Hematopoietic multipotent progenitor cell treated with erythropoietin and hydrocortisone succinate and interleukin-3 and kit ligand, for 17 days (in vitro differentiated cells): ENCODE measurements at regions not wholly inside any gene's neighbourhood (a gene's known extent, or its start where the extent isn't known, plus 50 kb on each side); places are given as distances from the start of the nearest gene placed in this dataset.
A peak's percentile ranks its signal among the peaks of the same experiment; 100 is the strongest.
"Not testable (repeated sequence)": the region's sequence is repeated elsewhere in the genome, so short reads cannot be mapped to it uniquely, and the experiment has no call there.

Source experiments
- DNase-seq: peaks from one replicate; pipeline ENCODE4 v3.0.0-alpha.2; 2015; ENCODE audit warnings: low spot score

- DNase-seq: not testable (repeated sequence)
Observed at GRCh38 chr4:153106736-153107135, 97.5 kb upstream of the TRIM2 start.

GRCh38 chr4:153107246-153107645 lies 97.0 kb upstream of the TRIM2 start:
- DNase-seq: no peak

GRCh38 chr4:153109296-153109849 lies 94.9 kb upstream of the TRIM2 start:
- DNase-seq: no peak

DNA sequence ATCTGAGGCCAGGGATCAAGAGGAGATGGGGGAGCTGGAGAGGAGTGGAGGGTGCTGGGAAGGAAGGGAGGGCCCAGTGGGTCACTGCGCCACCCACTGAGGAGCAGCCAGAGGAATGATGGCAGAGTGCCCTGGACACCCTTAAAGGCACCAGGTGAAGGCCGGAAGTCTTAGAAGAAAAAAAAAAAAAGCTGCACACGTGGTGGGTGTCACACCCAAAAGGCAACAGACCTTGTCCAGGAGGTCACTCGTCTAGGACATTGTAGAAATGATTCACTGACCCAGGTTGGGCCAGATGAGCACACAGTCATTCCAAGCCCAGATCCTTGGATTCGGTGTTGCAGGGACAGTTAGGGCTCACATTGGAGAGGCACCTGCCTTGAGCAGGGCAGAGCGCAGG lies 93.5 kb upstream of the TRIM2 start:
- DNase-seq: no peak

GRCh38 chr4:153111426-153112040 lies 92.7 kb upstream of the TRIM2 start:
- no peak for DNase-seq

DNA sequence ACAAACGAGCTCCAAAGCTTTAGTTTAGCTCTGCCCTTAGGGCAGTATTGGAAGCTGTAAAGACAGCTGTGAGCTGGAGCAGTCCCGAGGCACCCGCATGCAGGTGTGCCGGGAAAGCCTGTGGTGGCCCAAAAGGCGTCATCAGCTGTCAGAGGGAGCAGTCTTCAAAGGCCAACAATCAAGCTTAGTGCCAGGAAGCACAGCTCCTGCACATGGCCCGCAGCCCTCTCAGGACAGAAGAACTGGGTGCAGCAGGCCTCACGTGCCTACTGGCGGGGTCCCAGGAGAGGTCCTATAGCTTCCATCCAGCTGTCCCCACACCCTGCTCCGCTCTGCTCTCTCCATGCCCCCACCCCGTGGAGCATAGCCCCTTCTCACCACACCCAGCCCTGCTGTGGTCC lies 92.2 kb upstream of the TRIM2 start:
- DNase-seq: no peak

GRCh38 chr4:153113061-153113837 lies 91.0 kb upstream of the TRIM2 start:
- no peak for DNase-seq

GRCh38 chr4:153113838-153114105 lies 90.5 kb upstream of the TRIM2 start:
- DNase-seq: no peak

- DNase-seq: peak; percentile 36
Observed at GRCh38 chr4:153114771-153115321, 89.4 kb upstream of the TRIM2 start.

- DNase-seq: no peak
Observed at GRCh38 chr4:153115322-153116290, 88.6 kb upstream of the TRIM2 start.

DNA sequence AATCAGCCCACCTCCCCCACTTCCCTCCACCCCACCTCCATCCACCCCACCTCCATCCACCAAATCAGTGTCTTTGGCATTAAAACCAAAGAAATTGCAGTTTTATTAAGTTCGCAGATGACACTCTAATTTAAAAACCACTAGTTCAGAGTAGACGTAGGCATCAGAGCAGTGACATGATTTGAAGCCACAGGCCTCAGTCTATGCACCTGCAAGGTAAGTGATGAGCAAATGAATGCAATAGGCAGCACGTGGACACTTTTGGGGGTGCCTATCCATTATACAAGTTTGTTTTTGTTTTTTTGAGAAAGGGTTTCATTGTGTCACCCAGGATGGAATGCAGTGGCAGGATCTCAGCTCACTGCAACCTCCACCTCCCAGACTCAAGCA lies 88.0 kb upstream of the TRIM2 start:
- no peak for DNase-seq

DNA sequence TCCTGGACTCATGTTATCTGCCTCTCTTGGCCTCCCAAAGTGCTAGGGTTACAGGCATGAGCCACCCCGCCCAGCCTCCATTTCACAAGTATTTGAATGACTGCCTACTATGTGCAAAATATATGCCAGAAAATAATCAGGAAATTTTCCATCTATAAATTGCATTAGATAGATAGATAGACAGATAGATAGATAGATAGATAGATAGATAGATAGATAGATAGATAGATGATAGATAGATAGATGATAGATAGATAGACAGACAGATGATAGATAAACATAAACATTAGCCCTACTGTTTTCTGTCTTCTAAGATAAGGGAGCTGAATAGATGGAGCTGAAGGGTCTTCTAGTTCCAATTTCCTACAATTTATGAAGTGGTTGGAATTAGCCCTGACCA lies 87.4 kb upstream of the TRIM2 start:
- DNase-seq: no peak

DNA sequence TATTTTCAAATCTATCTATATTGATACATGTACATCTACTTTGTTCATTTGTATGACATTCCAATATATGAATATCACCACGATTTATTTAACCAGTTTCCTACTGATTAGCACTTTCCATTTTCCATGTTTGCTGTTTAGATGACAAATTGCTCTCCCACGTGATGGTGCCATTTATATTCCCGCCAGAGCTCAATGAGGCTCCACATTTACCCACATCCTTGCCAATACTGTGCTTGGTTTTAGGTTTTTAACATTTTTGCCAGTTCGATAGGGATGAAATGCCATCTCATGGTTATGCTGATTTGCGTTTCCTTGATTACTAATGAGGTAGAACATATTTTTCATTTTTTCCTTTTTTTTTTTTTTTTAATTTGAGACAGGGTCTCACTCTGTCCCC lies 86.7 kb upstream of the TRIM2 start:
- no peak for DNase-seq

GRCh38 chr4:153119626-153120025 lies 84.6 kb upstream of the TRIM2 start:
- no peak for DNase-seq

DNA sequence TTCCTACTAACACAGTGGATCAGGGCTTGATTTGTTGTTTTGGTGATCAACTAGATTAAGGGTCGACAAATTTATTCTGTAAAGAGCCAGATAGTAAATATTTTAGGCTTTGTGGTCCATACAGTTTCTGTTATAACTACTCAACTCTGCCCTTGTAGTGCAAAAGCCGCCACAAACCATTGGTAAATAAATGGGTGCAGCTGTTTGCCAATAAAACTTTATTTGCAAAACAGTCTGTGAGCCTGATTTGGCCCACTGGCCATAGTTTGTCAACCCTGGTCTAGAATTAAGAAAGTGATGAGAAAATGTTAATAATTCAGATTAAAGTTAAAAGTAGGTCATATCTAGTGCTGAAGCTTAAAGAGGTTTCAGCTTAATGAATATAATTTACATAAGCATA lies 84.0 kb upstream of the TRIM2 start:
- DNase-seq: no peak

GRCh38 chr4:153122855-153123254 lies 81.4 kb upstream of the TRIM2 start:
- DNase-seq: no peak

GRCh38 chr4:153126137-153126536 lies 78.1 kb upstream of the TRIM2 start:
- DNase-seq: no peak

DNA sequence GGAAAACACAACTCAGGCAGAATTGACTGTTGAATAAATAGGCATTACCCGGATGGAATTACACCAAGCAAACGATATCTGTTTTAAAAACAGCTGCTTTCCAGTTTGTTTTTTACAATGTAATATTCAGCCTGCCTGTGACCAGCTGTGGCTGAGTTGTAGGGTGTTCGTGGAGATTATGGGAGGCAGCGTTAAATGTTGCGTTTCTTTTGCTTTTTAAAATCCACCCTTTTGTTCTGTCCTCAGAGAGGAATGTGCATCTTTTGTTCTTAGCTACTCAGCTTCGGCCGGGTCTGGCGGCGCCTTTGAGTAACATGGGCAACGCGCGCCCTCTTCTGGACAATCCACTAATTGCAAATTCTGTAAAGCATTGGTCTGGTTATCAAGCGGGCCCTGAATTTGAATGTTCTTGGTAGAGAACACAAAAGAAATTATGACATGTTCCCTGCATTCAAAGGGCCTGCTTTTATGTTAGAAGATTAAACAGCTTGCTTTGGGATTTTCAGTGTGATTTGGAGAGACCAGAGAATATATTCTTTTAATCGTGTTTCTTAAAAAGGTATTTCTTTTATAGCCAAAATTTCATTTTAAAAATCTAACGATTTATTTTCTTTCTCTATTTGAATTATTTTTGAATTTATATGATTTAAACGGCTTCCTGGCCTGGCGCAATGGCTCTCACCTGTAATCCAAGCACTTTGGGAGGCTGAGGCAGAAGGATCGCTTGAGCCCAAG lies 76.3 kb upstream of the TRIM2 start:
- peak; percentile 90 for DNase-seq

- no peak for DNase-seq
Observed at GRCh38 chr4:153131596-153131995, 72.6 kb upstream of the TRIM2 start.

GRCh38 chr4:153137159-153137558 lies 67.1 kb upstream of the TRIM2 start:
- DNase-seq: peak; percentile 73
